WTC11 (cell line): ENCODE measurements at regions not wholly inside any gene's neighbourhood (a gene's known extent, or its start where the extent isn't known, plus 50 kb on each side); places are given as distances from the start of the nearest gene placed in this dataset.

ENCODE experiments used
- ATAC-seq: fragments of 200-7000 bp; cut with Tn5 transposase; 2 replicates; pipeline ENCODE4 v1.10.0; 2021; ENCODE audit warnings: mild to moderate bottlenecking, moderate library complexity
- CTCF ChIA-PET: fragments of 300-600 bp; sonication (Branson Sonifier 250); formaldehyde crosslinking; loops from one replicate; lab custom pipeline; 2021; ENCODE audit warnings: antibody characterized with exemption; lab: Charles Lee
- POLR2A ChIA-PET: fragments of 350-600 bp; sonication (Branson Sonifier 250); formaldehyde crosslinking; loops from one replicate; lab custom pipeline; 2021; ENCODE audit warnings: antibody characterized with exemption; lab: Charles Lee
- DNase-seq: peaks from one replicate; pipeline ENCODE4 v3.0.0; 2021; ENCODE audit warnings: low spot score
- H3K27ac Mint-ChIP-seq: 2 replicates; pipeline ENCODE4 v1.8.0; 2021; ENCODE audit warnings: mixed read lengths
- H3K27me3 Mint-ChIP-seq: 2 replicates; pipeline ENCODE4 v1.8.0; 2021; ENCODE audit warnings: low read depth, mild to moderate bottlenecking, moderate library complexity, mixed read lengths
- H3K36me3 Mint-ChIP-seq: 2 replicates; pipeline ENCODE4 v1.8.0; 2021; ENCODE audit warnings: mixed read lengths
- H3K4me1 Mint-ChIP-seq: 2 replicates; pipeline ENCODE4 v1.8.0; 2022; ENCODE audit warnings: mixed read lengths
- H3K4me3 Mint-ChIP-seq: 2 replicates; pipeline ENCODE4 v1.8.0; 2021; ENCODE audit warnings: mild to moderate bottlenecking, moderate library complexity, mixed read lengths
- H3K9me3 Mint-ChIP-seq: 2 replicates; pipeline ENCODE4 v1.8.0; 2021; ENCODE audit warnings: mixed read lengths
- ARID4B ChIP-seq: sonication (generic); formaldehyde crosslinking; IDR thresholded peaks from 2 replicates; pipeline ENCODE4 v1.8.0; 2023; ENCODE audit warnings: missing genetic modification reagents, mild to moderate bottlenecking, borderline replicate concordance
- ATF2 ChIP-seq: sonication (generic); formaldehyde crosslinking; IDR thresholded peaks from 2 replicates; pipeline ENCODE4 v1.8.1; 2022; ENCODE audit warnings: low read depth, missing genetic modification reagents, borderline replicate concordance
- CBFB ChIP-seq: sonication (generic); formaldehyde crosslinking; IDR thresholded peaks from 2 replicates; pipeline ENCODE4 v1.8.1; 2022; ENCODE audit warnings: mild to moderate bottlenecking, low read depth, missing genetic modification reagents
- CDX4 ChIP-seq: fragments of 250-450 bp; sonication (Bioruptor Pico); IDR thresholded peaks from 2 replicates; pipeline ENCODE4 v1.9.0; 2021; ENCODE audit warnings: moderate library complexity, mild to moderate bottlenecking, inconsistent platforms, borderline replicate concordance
- CREM ChIP-seq: sonication (generic); formaldehyde crosslinking; IDR thresholded peaks from 2 replicates; pipeline ENCODE4 v1.8.1; 2022; ENCODE audit warnings: mild to moderate bottlenecking, missing genetic modification reagents, moderate library complexity
- E2F4 ChIP-seq: sonication (generic); formaldehyde crosslinking; IDR thresholded peaks from 2 replicates; pipeline ENCODE4 v1.8.1; 2022; ENCODE audit warnings: low read depth, mild to moderate bottlenecking, moderate library complexity, missing genetic modification reagents, borderline replicate concordance
- ELF4 ChIP-seq: sonication (generic); formaldehyde crosslinking; IDR thresholded peaks from 2 replicates; pipeline ENCODE4 v1.8.1; 2022; ENCODE audit warnings: low read depth, mild to moderate bottlenecking, moderate library complexity, missing genetic modification reagents
- ESRRA ChIP-seq: sonication (generic); formaldehyde crosslinking; IDR thresholded peaks from 2 replicates; pipeline ENCODE4 v1.8.1; 2022; ENCODE audit warnings: mild to moderate bottlenecking, missing genetic modification reagents, borderline replicate concordance
- FOXK1 ChIP-seq: sonication (generic); formaldehyde crosslinking; IDR thresholded peaks from 2 replicates; pipeline ENCODE4 v1.8.0; 2022; ENCODE audit warnings: mild to moderate bottlenecking, moderate library complexity, missing genetic modification reagents
- GABPB1 ChIP-seq: sonication (generic); formaldehyde crosslinking; IDR thresholded peaks from 2 replicates; pipeline ENCODE4 v1.8.1; 2023; ENCODE audit warnings: mild to moderate bottlenecking, missing genetic modification reagents
- HMGA2 ChIP-seq: fragments of 250-450 bp; sonication (Bioruptor Pico); IDR thresholded peaks from 2 replicates; pipeline ENCODE4 v1.4.0; 2021; ENCODE audit warnings: mild to moderate bottlenecking, moderate library complexity
- IRF1 ChIP-seq: sonication (generic); formaldehyde crosslinking; IDR thresholded peaks from 2 replicates; pipeline ENCODE4 v1.8.0; 2023; ENCODE audit warnings: missing genetic modification reagents
- JUN ChIP-seq: sonication (generic); formaldehyde crosslinking; IDR thresholded peaks from 2 replicates; pipeline ENCODE4 v1.8.0; 2023; ENCODE audit warnings: mild to moderate bottlenecking, missing genetic modification reagents
- MAX ChIP-seq: sonication (generic); formaldehyde crosslinking; IDR thresholded peaks from 2 replicates; pipeline ENCODE4 v1.8.0; 2022; ENCODE audit warnings: mild to moderate bottlenecking, missing genetic modification reagents
- MXD4 ChIP-seq: fragments of 250-450 bp; sonication (Bioruptor Pico); IDR thresholded peaks from 2 replicates; pipeline ENCODE4 v1.8.0; 2021; ENCODE audit warnings: mild to moderate bottlenecking, moderate library complexity, borderline replicate concordance
- PRRX2 ChIP-seq: fragments of 250-450 bp; sonication (Bioruptor Pico); IDR thresholded peaks from 2 replicates; pipeline ENCODE4 v1.8.0; 2021; ENCODE audit warnings: mild to moderate bottlenecking
- SOX15 ChIP-seq: fragments of 250-450 bp; sonication (Bioruptor Pico); IDR thresholded peaks from 2 replicates; pipeline ENCODE4 v1.9.0; 2021; ENCODE audit warnings: mild to moderate bottlenecking
- SP1 ChIP-seq: sonication (generic); formaldehyde crosslinking; conservative IDR thresholded peaks from 2 replicates; pipeline ENCODE4 v1.8.1; 2022; ENCODE audit warnings: missing genetic modification reagents
- TEAD4 ChIP-seq: sonication (generic); formaldehyde crosslinking; IDR thresholded peaks from 2 replicates; pipeline ENCODE4 v1.8.0; 2022; ENCODE audit warnings: mild to moderate bottlenecking, missing genetic modification reagents
- USF2 ChIP-seq: sonication (generic); formaldehyde crosslinking; IDR thresholded peaks from 2 replicates; pipeline ENCODE4 v1.8.1; 2023; ENCODE audit warnings: mild to moderate bottlenecking, missing genetic modification reagents, moderate library complexity
- ZBTB21 ChIP-seq: sonication (generic); formaldehyde crosslinking; IDR thresholded peaks from 2 replicates; pipeline ENCODE4 v1.8.1; 2023; ENCODE audit warnings: mild to moderate bottlenecking, missing genetic modification reagents, borderline replicate concordance
- ZNF232 ChIP-seq: sonication (generic); formaldehyde crosslinking; IDR thresholded peaks from 2 replicates; pipeline ENCODE4 v1.8.0; 2022; ENCODE audit warnings: mild to moderate bottlenecking, missing genetic modification reagents
- ZNF512 ChIP-seq: sonication (generic); formaldehyde crosslinking; IDR thresholded peaks from 2 replicates; pipeline ENCODE4 v1.8.1; 2022; ENCODE audit warnings: missing genetic modification reagents, borderline replicate concordance
- ZNF671 ChIP-seq: fragments of 250-450 bp; sonication (Bioruptor Pico); IDR thresholded peaks from 2 replicates; pipeline ENCODE4 v1.8.0; 2021; ENCODE audit warnings: mild to moderate bottlenecking

GRCh38 chr16:22618842-22619241, 108.2 kb downstream of the NPIPB5 start:
- Mint-ChIP-seq H3K9me3 (peaks cover 10% of the 10 kb centered on the region), H3K27ac (no peak overlapping the region), H3K27me3 (no peaks in the 10 kb centered on the region), H3K36me3 (peaks cover 4% of the 10 kb centered on the region; the same call in 1 of the 2 replicates), H3K4me1 (peaks cover 12% of the 10 kb centered on the region), H3K4me3 (no peak overlapping the region)
- no peak for ATAC-seq
- no peak for DNase-seq
- ChIA-PET CTCF (no interaction called here), POLR2A (no interaction called here)
- TF ChIP-seq ZNF232 (CRISPR knock-in tag): no peak
- no peak for TF ChIP-seq JUN (CRISPR knock-in tag)
- TF ChIP-seq ESRRA (CRISPR knock-in tag): no peak
- no peak for TF ChIP-seq E2F4 (CRISPR knock-in tag)
- no peak for TF ChIP-seq IRF1
- no peak for TF ChIP-seq HMGA2
- TF ChIP-seq SOX15: no peak
- no peak for TF ChIP-seq SP1 (CRISPR knock-in tag)
- TF ChIP-seq ARID4B (CRISPR knock-in tag): no peak
- TF ChIP-seq PRRX2 (CRISPR knock-in tag): no peak
- TF ChIP-seq USF2 (CRISPR knock-in tag): no peak
- TF ChIP-seq CBFB (CRISPR knock-in tag): no peak
- TF ChIP-seq GABPB1 (CRISPR knock-in tag): no peak
- no peak for TF ChIP-seq TEAD4 (CRISPR knock-in tag)
- TF ChIP-seq ZNF512 (CRISPR knock-in tag): no peak
- no peak for TF ChIP-seq ELF4
- TF ChIP-seq CREM (CRISPR knock-in tag): no peak

GRCh38 chr16:22621586-22622155, 111.0 kb downstream of the NPIPB5 start:
- DNase-seq (no peak), ATAC-seq (no peak)
- no peaks in the 10 kb centered on the region for H3K27me3 Mint-ChIP-seq
- H3K36me3 Mint-ChIP-seq: no peaks in the 10 kb centered on the region
- no peak overlapping the region for H3K4me3 Mint-ChIP-seq
- CTCF ChIA-PET: no interaction called here
- no peak overlapping the region for H3K27ac Mint-ChIP-seq
- no peak for TF ChIP-seq CDX4 (CRISPR knock-in tag)
- no peak for TF ChIP-seq ATF2 (CRISPR knock-in tag)
- no peak for TF ChIP-seq JUN (CRISPR knock-in tag)
- TF ChIP-seq ZNF232 (CRISPR knock-in tag): no peak
- TF ChIP-seq ELF4: no peak
- TF ChIP-seq SP1 (CRISPR knock-in tag): no peak
- no peak for TF ChIP-seq MXD4
- no peak for TF ChIP-seq MAX (CRISPR knock-in tag)
- no peak for TF ChIP-seq ZBTB21 (CRISPR knock-in tag)
- no peak for TF ChIP-seq GABPB1 (CRISPR knock-in tag)
- TF ChIP-seq FOXK1 (CRISPR knock-in tag): no peak
- TF ChIP-seq ZNF671 (CRISPR knock-in tag): no peak
- TF ChIP-seq HMGA2: no peak
- peaks cover 8% of the 10 kb centered on the region for H3K4me1 Mint-ChIP-seq
- POLR2A ChIA-PET: no interaction called here
- H3K9me3 Mint-ChIP-seq: no peaks in the 10 kb centered on the region
